ENCODE measurements at regions not wholly inside any gene's neighbourhood (a gene's known extent, or its start where the extent isn't known, plus 50 kb on each side); places are given as distances from the start of the nearest gene placed in this dataset.
A peak's percentile ranks its signal among the peaks of the same experiment; 100 is the strongest.

DNA sequence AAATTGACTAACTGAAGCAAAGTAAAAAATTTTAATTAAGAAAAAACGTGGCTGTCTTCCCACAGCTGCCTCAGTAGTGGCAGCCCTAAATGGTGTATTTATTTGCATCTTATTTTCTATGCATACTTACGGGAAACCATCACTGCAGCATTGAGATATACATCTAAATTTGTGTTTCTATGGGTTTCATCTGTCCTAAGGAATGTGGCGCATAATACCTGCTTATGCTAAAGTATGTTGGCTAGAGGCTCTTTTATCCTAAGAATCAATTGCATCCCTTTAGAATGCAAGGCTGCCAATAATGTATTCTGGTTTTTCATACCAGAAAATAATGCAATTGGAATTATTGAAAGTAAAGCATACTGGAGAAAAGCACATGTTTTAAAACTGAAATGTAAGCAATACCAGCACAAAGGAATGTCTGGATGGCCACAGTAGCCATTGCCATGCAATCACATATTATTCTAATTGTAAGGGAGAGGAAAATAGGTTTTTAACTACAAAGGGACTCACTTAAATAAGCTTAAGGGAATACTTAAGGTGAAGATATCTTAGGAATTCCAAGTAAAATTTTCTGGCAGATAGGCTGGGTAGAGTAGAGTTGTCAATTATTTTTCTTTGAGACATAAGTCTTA, 834.5 kb upstream of the NECTIN3 start:
- no peak for DNase-seq (ENCODE audit: low read depth)

DNA sequence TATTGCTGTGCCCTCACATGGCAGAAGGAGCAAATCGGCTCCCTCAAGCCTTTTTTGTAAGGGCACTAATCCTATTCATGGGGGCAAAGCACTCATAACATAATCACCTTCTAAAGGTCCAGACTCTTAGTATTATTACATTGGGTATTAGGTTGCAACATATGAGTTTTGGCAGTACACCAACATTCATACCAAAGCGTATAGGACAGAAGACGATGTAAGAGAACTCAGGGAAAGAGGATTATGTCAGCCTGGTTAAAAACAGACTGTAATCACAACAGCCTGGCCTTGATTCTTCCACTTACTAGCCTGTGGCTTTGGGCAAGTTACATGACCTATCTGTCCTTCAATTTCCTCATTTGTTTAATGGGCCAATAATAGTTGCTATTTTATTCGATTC, 828.5 kb upstream of the NECTIN3 start:
- no peak for DNase-seq (ENCODE audit: low read depth)

GRCh38 chr3:110246796-110247376, 824.7 kb upstream of the NECTIN3 start:
- DNase-seq (ENCODE audit: low read depth), result no peak

DNA sequence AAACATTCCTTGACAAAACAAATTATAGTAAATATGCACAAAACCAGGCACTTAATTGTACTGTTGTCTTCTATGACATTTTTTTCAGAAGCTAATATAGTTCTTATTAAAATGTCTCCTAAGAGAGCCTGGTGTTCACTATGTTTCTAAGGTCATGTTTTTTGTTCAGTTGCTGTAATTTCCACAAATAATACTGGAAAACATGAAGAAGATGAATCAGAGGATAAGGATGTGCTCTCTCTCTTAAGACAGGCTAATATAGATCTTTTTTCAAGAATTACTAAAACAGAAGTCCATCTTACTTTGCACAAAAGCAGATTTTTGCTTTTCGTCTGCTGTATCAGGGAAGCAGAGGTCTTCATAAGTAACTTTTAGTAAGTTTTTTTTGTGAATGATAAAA, 823.0 kb upstream of the NECTIN3 start:
- DNase-seq (ENCODE audit: low read depth), result no peak

- DNase-seq (ENCODE audit: low read depth), result no peak
Observed at GRCh38 chr3:110253794-110254193, 817.8 kb upstream of the NECTIN3 start.

DNA sequence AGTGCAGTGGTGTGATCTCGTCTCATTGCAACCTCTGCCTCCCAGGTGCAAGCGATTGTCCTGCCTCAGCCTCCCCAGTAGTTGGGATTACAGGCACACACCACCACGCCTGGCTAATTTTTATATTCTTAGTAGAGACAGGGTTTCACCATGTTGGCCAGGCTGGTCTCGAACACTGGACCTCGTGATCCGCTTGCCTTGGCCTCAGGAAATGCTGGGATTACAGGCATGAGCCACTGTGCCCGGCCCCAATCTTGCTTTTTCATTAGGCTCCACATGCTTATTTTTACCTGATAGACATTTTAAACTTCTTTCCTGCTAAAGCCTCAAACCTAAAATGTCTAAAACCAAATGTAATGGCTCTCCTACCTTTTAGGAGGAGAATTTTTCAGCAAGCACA, 817.0 kb upstream of the NECTIN3 start:
- no peak for DNase-seq (ENCODE audit: low read depth)

- DNase-seq (ENCODE audit: low read depth), result no peak
Observed at GRCh38 chr3:110261141-110261540, 810.5 kb upstream of the NECTIN3 start.

DNA sequence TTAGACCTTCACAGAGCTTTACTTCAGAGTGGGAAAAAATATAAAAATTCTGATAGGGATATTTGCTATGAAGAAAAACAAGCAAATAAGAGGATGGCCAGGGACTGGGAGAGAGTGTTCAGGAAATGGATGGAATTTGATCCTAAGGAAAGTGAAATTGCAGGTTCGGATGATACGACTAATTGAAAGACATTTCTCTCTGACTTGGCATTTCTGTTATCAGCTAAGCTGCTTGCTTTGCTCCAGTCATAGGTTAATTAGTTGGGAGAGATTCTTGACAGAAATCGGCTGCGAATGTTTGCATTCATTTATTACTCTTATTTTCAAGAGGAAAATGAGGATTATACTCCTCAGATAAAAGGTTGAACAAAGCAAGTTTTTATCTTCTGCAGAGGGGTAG, 808.7 kb upstream of the NECTIN3 start:
- DNase-seq (ENCODE audit: low read depth), result no peak

DNA sequence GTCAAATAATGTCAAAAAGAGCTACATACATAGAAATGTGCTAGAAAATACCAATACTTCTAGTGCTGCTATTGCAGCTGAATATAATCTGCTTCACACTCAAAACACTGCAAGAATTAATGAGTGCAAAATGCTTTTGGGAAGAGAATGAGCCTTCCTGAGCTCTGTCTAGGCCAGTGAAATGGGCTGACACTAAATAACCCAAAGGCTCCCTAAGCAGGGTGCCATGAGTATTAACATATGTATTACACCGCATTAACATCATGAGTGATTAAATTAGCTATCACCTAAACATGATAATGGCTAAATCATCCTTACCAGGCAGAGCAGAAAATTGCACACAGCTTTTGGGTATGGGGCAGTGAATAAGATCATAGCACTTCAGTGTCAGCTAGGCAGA, 806.3 kb upstream of the NECTIN3 start:
- no peak for DNase-seq (ENCODE audit: low read depth)

GRCh38 chr3:110267304-110267845, 804.2 kb upstream of the NECTIN3 start:
- DNase-seq (ENCODE audit: low read depth), result no peak

- DNase-seq (ENCODE audit: low read depth), result no peak
Observed at GRCh38 chr3:110272525-110272924, 799.1 kb upstream of the NECTIN3 start.

- DNase-seq (ENCODE audit: low read depth), result no peak
Observed at GRCh38 chr3:110291886-110292501, 779.6 kb upstream of the NECTIN3 start.

GRCh38 chr3:110293660-110294059, 778.0 kb upstream of the NECTIN3 start:
- DNase-seq (ENCODE audit: low read depth), result no peak

DNA sequence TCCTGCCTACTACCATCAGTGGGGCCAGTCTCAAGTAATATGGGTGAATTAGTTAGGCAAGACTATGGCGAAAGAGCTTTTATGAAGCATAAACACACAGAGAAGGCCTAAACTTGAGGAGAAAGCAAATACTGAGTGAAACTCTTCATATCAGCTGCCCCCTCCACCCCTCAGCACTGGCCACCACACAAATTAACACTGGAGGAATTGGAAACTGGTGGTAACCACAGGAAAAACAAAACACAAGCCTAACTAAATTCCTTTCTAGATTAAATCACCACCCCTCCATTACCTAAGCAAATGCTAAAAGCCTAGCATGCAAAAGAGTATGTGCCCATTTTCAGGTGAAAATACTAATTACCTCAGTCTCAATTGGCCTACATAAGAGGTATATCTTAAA, 774.7 kb upstream of the NECTIN3 start:
- no peak for DNase-seq (ENCODE audit: low read depth)

DNA sequence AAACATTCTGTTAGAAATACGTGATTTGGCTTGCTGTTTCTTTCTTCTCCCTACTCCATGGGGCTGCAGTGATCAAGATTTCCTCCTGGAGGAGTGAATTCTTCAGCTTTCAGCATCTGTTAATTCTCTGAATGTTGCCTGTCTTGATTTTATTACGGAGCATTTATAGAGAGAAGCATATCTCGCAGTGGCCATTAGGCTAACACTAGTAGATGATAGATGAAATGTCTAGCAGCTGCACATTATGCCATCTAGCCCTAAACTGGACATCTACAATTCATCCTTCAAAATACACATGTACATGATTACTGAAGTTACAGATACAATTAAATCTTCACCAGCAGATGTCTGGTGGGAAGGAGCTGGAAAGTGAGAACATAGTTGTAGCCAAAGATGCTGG, 769.8 kb upstream of the NECTIN3 start:
- DNase-seq (ENCODE audit: low read depth), result no peak

DNA sequence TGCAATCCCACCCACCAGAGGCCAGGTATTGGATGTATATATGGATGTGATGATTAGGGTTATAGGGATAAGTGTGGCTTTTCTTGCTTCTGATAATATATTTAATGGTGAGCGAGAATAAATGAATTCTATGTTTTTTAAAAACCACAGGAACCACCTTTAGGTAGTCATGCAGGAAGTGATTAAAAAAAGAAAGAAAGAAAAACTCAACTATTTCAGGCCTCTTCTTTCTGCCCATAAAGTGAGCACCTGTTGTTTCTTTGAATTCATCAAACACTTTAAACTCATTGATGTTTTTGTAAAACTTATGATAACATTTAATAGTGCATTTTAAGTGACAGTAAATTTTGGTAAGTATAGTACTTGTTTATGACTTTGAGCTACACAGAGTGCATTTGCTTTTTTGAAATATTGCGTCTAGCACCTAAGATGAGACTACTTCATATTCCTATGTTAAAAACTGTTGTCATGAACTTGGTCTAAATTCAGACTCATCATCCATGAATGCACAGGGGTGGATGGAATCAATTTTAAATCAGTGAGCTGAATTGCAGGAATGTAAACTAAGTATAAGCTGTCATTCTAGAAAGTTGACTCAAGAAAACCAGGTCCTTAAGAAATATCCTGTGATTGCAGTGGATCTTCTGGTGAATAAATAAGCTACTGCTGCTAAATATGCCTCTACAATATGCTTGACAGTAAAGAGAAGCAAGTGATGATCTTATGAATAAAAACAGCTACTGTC, 764.4 kb upstream of the NECTIN3 start:
- DNase-seq (ENCODE audit: low read depth), result no peak

DNA sequence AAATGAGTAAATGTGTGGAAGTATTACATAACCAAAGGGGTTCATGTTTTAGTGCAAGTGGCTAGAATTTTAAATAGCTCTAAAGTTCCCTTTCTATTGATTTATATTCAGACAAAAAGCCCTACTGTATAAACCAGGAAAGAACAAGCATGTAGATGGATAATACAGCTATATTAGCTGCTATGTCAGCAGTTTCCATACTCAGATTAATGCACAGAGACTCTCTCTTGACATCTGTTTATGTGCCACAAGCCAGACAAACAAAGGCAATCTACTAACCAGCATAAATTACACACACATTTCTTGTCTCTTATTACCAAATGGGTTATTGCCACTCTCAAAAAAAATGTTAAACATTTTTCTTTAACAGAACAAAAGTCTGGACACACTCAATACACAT, 760.1 kb upstream of the NECTIN3 start:
- no peak for DNase-seq (ENCODE audit: low read depth)

DNA sequence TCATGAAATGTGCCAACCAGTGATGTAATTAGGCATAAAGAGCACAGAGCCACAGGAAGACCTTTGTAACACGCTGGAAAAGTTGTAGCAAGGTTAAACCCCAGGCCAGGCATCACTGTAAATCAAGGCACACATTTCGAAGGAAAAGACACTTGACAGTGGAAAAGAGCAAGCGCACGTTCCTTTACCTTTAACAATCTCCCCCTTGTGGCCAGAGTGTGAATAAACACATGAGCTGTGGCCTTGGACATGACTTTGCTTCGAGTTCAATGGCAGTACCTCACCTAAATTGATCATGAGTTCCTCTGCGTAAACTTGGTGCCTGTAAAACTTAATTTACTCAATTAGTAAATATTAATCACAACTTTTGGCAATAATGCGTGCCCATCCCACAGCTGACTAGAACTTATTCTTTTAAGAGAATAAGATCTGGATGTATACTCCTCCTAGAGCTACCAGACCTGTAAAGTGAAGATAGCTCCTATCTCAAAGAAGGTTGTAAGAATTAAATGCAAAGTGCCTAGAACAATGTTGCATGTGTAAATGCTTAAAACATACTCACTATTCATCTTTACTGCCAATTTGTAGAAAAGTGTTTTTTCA, 757.0 kb upstream of the NECTIN3 start:
- DNase-seq (ENCODE audit: low read depth), result peak; percentile 52

DNA sequence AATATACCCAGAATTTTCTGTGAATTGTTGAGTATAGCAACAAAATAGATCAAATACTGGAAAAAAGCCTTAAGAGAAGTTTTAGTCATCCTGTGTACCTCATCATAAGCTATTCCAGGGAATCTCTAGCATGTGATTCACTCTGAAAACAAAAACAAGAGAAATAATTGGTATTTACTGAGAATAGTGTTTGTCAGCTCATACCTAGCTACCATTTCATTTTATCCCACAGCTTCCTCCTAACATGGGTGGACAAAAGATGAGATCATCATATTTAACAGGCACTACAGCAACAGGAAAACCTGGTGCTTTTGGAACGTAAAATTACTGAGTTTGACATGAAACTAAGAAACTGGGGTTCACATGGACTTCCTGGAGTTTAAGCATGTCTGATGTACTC, 753.5 kb upstream of the NECTIN3 start:
- DNase-seq (ENCODE audit: low read depth), result no peak

GRCh38 chr3:110323349-110323748, 748.3 kb upstream of the NECTIN3 start:
- DNase-seq (ENCODE audit: low read depth), result no peak

- DNase-seq (ENCODE audit: low read depth), result no peak
Observed at GRCh38 chr3:110324171-110324705, 747.4 kb upstream of the NECTIN3 start.

DNA sequence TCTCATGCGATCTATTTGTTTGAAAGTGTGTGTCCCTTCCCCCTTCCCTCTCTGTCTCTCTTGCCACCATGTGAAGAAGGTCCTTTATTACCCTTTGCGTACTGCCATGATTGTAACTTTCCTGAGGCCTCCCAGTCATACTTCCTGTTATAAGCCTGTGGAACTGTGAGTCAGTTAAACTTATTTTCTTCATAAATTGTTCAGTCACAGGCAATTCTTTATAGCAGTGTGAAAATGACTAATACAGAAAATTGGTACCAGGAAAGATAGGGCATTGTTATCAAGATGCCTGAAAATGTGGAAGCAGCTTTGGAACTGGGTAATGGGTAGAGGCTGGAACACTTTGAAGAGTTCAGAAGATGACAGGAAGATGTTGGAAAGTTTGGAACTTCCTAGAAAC, 743.7 kb upstream of the NECTIN3 start:
- DNase-seq (ENCODE audit: low read depth), result no peak
